SW 1271 (cell line): ENCODE measurements at regions not wholly inside any gene's neighbourhood (a gene's known extent, or its start where the extent isn't known, plus 50 kb on each side); places are given as distances from the start of the nearest gene placed in this dataset.

Experiments used
- DNase-seq, 2 experiments: peaks; one replicate each; lab custom pipeline; 2025; lab: John Stamatoyannopoulos, UW

GRCh38 chr3:71891483-71891882 lies 106.5 kb upstream of the PROK2 start:
- DNase-seq, result no peak

- no peak for DNase-seq
Measured at GRCh38 chr3:71890356-71890931, 105.5 kb upstream of the PROK2 start.

- DNase-seq, result no peak
Measured at GRCh38 chr3:71887256-71887655, 102.3 kb upstream of the PROK2 start.

- DNase-seq, result no peak
Measured at GRCh38 chr3:71885006-71885405, 100.1 kb upstream of the PROK2 start.

- DNase-seq, result no peak
Measured at GRCh38 chr3:71881732-71882131, 96.8 kb upstream of the PROK2 start.

- no peak for DNase-seq
Measured at GRCh38 chr3:71881041-71881440, 96.1 kb upstream of the PROK2 start.

- DNase-seq, result no peak
Measured at GRCh38 chr3:71879089-71879488, 94.1 kb upstream of the PROK2 start.

- DNase-seq, result no peak
Measured at GRCh38 chr3:71876135-71877105, 91.5 kb upstream of the PROK2 start.

GRCh38 chr3:71875461-71875947 lies 90.6 kb upstream of the PROK2 start:
- DNase-seq, result peak; percentile 2 to 24

GRCh38 chr3:71874618-71875017 lies 89.7 kb upstream of the PROK2 start:
- no peak for DNase-seq

- DNase-seq, result no peak
Measured at GRCh38 chr3:71873093-71873611, 88.2 kb upstream of the PROK2 start.

GRCh38 chr3:71872256-71872655 lies 87.3 kb upstream of the PROK2 start:
- no peak for DNase-seq

GRCh38 chr3:71870966-71871512 lies 86.1 kb upstream of the PROK2 start:
- no peak for DNase-seq

- no peak for DNase-seq
Measured at GRCh38 chr3:71868876-71869275, 83.9 kb upstream of the PROK2 start.

GRCh38 chr3:71865727-71866126 lies 80.8 kb upstream of the PROK2 start:
- DNase-seq, result no peak

GRCh38 chr3:71863563-71864190 lies 78.7 kb upstream of the PROK2 start:
- no peak for DNase-seq

- DNase-seq, result no peak
Measured at GRCh38 chr3:71862371-71863140, 77.6 kb upstream of the PROK2 start.

GRCh38 chr3:71859123-71859519 lies 74.2 kb upstream of the PROK2 start:
- DNase-seq, result no peak

- no peak for DNase-seq
Measured at GRCh38 chr3:71858503-71859122, 73.7 kb upstream of the PROK2 start.

GRCh38 chr3:71857956-71858355 lies 73.0 kb upstream of the PROK2 start:
- no peak for DNase-seq

GRCh38 chr3:71854706-71855105 lies 69.8 kb upstream of the PROK2 start:
- no peak for DNase-seq
